Spleen (tissue), 7 donors: ENCODE measurements at regions not wholly inside any gene's neighbourhood (a gene's known extent, or its start where the extent isn't known, plus 50 kb on each side); places are given as distances from the start of the nearest gene placed in this dataset.

ENCODE experiments used
- POLR2A ChIP-seq, 3 donors: fragments of 450-650 bp; IDR thresholded peaks; one replicate each; pipeline ENCODE4 v1.5.1; 2017; ENCODE audit warnings: antibody characterized with exemption in 3 of 3, mild to moderate bottlenecking in 1 of 3
- POLR2AphosphoS5 ChIP-seq, 3 donors: sonication (generic); formaldehyde crosslinking; IDR thresholded peaks; one replicate each; pipeline ENCODE4 v1.5.1; 2017; ENCODE audit warnings: antibody characterized with exemption in 3 of 3
- TF ChIP-seq, protein P1 (sequence below), 11 experiments: fragments of 200-600 bp in 7 of 11; fragments of 450-650 bp in 4 of 11; sonication (generic) in 4 of 11; IDR thresholded peaks in 8 of 11; conservative IDR thresholded peaks in 3 of 11; 1 replicate in 7 of 11; 2 replicates in 4 of 11; pipeline versions ENCODE4 v1.4.0 to v1.8.0; 2016 to 2021; ENCODE audit warnings: antibody characterized with exemption in 11 of 11, inconsistent platforms in 4 of 11, mild to moderate bottlenecking in 1 of 11
- donor health status: DM: no; HTN: no; CAD: no; lungs with moderate emphysema.
- donor health status: DM: no; HTN: no; CAD: no.
- donor health status: DM: no; HTN: no; CAD: no.

DNA sequence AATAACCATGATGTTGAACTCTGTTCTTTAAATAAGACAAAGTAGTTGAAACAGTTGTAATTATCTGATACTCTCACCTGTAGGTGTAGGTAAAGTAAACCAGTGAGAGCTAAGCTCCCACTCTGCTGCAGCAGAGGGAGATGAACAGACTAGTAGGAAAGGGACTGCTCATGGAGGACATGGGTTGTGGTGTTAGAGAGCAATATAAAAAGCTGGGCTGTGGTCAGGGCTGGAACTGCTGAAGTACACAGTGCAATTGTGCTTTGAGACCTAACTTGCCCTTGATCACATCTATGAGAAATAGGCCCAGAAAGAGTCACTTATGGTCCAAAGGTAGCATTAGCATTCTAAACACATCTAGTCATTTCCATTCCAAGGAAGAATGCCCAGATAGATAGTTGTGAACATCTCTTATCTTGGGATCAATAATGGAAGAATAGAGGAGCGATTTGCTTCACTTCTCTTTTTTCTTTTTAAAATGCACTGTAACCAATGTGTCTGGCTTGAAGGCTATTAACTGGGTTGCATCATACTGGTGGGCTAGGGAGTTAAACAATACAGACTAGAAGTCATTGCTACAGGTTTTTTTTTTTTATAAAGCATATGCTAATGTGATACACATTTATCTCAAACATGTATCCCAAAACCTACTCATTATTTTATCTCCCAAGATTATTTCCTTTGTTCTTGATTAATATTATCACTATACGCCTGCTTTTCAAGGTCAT lies 251.3 kb upstream of the CENPE start:
- TF ChIP-seq, protein P1, sequence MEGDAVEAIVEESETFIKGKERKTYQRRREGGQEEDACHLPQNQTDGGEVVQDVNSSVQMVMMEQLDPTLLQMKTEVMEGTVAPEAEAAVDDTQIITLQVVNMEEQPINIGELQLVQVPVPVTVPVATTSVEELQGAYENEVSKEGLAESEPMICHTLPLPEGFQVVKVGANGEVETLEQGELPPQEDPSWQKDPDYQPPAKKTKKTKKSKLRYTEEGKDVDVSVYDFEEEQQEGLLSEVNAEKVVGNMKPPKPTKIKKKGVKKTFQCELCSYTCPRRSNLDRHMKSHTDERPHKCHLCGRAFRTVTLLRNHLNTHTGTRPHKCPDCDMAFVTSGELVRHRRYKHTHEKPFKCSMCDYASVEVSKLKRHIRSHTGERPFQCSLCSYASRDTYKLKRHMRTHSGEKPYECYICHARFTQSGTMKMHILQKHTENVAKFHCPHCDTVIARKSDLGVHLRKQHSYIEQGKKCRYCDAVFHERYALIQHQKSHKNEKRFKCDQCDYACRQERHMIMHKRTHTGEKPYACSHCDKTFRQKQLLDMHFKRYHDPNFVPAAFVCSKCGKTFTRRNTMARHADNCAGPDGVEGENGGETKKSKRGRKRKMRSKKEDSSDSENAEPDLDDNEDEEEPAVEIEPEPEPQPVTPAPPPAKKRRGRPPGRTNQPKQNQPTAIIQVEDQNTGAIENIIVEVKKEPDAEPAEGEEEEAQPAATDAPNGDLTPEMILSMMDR (IDR thresholded peaks at IDR 0.05 in 8 of 11, conservative IDR thresholded peaks at IDR 0.05 in 3 of 11), result no peak
- TF ChIP-seq POLR2A (IDR thresholded peaks at IDR 0.05) (no peak), POLR2AphosphoS5 (IDR thresholded peaks at IDR 0.05) (no peak)
